ENCODE measurements at regions not wholly inside any gene's neighbourhood (a gene's known extent, or its start where the extent isn't known, plus 50 kb on each side); places are given as distances from the start of the nearest gene placed in this dataset.

DNA sequence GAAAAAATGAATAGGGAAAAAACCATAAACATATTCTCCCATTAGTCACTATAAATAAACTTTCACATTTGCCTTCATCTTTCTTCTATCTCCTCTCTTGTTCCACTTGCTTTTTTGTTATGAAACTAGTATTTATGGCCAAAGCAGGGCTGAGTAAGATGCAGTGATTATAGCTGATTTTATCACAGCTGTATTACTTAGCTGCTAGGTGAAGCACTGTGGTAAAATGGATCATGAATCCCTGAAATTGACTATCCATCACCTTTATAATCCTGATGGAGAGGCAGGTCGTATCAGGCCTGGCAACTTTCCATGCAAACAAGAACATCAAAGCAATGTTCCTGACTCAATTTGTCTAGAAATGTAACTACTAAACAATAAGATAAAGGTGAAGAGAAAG lies 471.6 kb downstream of the TUSC7 start:
- no peak overlapping the region for H3K4me2 ChIP-seq
- TF ChIP-seq EZH2 (IDR thresholded peaks at IDR 0.05; ENCODE audit: low read depth) = no peak
- TF ChIP-seq, protein P1, sequence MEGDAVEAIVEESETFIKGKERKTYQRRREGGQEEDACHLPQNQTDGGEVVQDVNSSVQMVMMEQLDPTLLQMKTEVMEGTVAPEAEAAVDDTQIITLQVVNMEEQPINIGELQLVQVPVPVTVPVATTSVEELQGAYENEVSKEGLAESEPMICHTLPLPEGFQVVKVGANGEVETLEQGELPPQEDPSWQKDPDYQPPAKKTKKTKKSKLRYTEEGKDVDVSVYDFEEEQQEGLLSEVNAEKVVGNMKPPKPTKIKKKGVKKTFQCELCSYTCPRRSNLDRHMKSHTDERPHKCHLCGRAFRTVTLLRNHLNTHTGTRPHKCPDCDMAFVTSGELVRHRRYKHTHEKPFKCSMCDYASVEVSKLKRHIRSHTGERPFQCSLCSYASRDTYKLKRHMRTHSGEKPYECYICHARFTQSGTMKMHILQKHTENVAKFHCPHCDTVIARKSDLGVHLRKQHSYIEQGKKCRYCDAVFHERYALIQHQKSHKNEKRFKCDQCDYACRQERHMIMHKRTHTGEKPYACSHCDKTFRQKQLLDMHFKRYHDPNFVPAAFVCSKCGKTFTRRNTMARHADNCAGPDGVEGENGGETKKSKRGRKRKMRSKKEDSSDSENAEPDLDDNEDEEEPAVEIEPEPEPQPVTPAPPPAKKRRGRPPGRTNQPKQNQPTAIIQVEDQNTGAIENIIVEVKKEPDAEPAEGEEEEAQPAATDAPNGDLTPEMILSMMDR (conservative IDR thresholded peaks at IDR 0.05) = no peak
- no peak overlapping the region for H3K4me3 ChIP-seq
- H3K4me1 ChIP-seq (replicated peaks; ENCODE audit: insufficient read depth) = no peaks in the 10 kb centered on the region
- intact Hi-C loops (cut with micrococcal nuclease; ENCODE audit: unreplicated experiment) = no loop called here
- no peaks in the 10 kb centered on the region for H3K27me3 ChIP-seq (ENCODE audit: insufficient read depth, low read depth)
- H3K9me3 ChIP-seq (ENCODE audit: insufficient read depth, low read depth) = no peaks in the 10 kb centered on the region
- BruUV-seq (replicated peaks) = no TSS peak
- ChIA-PET CTCF (no interaction called here), POLR2A (ENCODE audit: unreplicated experiment) (no interaction called here)
- no peaks in the 10 kb centered on the region for H3K79me2 ChIP-seq (ENCODE audit: low read depth)
- H3K27ac ChIP-seq = no peak overlapping the region
- H3K36me3 ChIP-seq (ENCODE audit: low read depth) = no peaks in the 10 kb centered on the region
- no peak for DNase-seq
- H3K9me2 ChIP-seq (ENCODE audit: insufficient read depth) = no peaks in the 10 kb centered on the region
- no peaks in the 10 kb centered on the region for H3F3A ChIP-seq (ENCODE audit: insufficient read depth, low read depth)
- H4K20me1 ChIP-seq (ENCODE audit: insufficient read depth) = no peaks in the 10 kb centered on the region
- no peak overlapping the region for H2AFZ ChIP-seq

DNA sequence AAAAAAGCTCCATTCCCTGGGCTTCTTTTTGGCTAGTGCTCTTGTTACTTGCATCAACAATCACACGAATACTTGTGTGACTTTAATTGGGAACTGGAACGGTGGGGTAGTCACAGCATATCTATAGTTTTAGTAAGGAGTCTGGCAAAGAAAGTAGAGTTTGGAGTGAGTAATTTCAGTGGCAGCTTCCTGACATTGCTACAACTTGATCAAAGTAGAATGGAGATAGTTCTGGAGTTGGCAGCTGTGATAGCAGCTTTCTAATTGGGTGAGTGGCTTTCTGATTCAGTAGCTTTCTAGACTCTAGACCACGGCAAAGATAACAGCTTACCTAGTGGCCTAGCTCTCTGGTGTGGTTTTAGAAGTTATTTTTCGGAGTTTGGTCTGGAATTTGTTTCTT lies 475.0 kb downstream of the TUSC7 start:
- no TSS peak for BruUV-seq (replicated peaks)
- no peak overlapping the region for H3K27ac ChIP-seq
- TF ChIP-seq, protein P1 (conservative IDR thresholded peaks at IDR 0.05) = no peak
- no peak for TF ChIP-seq EZH2 (IDR thresholded peaks at IDR 0.05; ENCODE audit: low read depth)
- no peak overlapping the region for H2AFZ ChIP-seq
- no peak overlapping the region for H3K4me2 ChIP-seq
- no peaks in the 10 kb centered on the region for H3K36me3 ChIP-seq (ENCODE audit: low read depth)
- no peaks in the 10 kb centered on the region for H3F3A ChIP-seq (ENCODE audit: insufficient read depth, low read depth)
- DNase-seq = no peak
- H3K79me2 ChIP-seq (ENCODE audit: low read depth) = no peaks in the 10 kb centered on the region
- H3K4me3 ChIP-seq = no peak overlapping the region
- ChIA-PET POLR2A (ENCODE audit: unreplicated experiment) (no interaction called here), CTCF (no interaction called here)
- no peaks in the 10 kb centered on the region for H3K9me3 ChIP-seq (ENCODE audit: insufficient read depth, low read depth)
- H3K4me1 ChIP-seq (replicated peaks; ENCODE audit: insufficient read depth) = no peaks in the 10 kb centered on the region
- no peaks in the 10 kb centered on the region for H3K9me2 ChIP-seq (ENCODE audit: insufficient read depth)
- H4K20me1 ChIP-seq (ENCODE audit: insufficient read depth) = no peaks in the 10 kb centered on the region
- H3K27me3 ChIP-seq (ENCODE audit: insufficient read depth, low read depth) = no peaks in the 10 kb centered on the region
- intact Hi-C loops (cut with micrococcal nuclease; ENCODE audit: unreplicated experiment) = no loop called here

DNA sequence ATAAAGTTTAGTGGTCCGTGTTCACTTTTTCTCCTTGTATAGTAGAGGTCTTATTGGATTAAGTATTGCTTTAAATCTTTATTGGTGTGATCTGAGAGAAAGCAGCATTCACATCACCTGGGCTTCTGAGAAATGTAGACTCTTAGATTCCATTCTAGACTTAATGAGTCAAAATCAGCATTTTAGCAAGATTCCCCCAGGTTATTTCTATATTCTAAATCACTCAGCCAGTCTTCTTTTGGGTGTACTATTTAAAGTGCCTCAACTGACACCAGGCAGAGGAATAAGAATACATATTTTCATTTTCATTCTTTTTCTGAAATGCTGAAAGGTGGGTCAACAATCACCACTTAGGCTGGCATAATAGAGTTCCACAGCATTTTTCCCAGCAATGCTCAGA lies 481.7 kb downstream of the TUSC7 start:
- no peak overlapping the region for H3K4me2 ChIP-seq
- intact Hi-C loops (cut with micrococcal nuclease; ENCODE audit: unreplicated experiment) = no loop called here
- no TSS peak for BruUV-seq (replicated peaks)
- H3K36me3 ChIP-seq (ENCODE audit: low read depth) = no peaks in the 10 kb centered on the region
- H3K9me2 ChIP-seq (ENCODE audit: insufficient read depth) = no peaks in the 10 kb centered on the region
- H3K4me3 ChIP-seq = no peak overlapping the region
- TF ChIP-seq EZH2 (IDR thresholded peaks at IDR 0.05; ENCODE audit: low read depth) = no peak
- TF ChIP-seq, protein P1 (conservative IDR thresholded peaks at IDR 0.05) = no peak
- no peak overlapping the region for H3K27ac ChIP-seq
- POLR2A ChIA-PET (ENCODE audit: unreplicated experiment) = no interaction called here
- no peaks in the 10 kb centered on the region for H3K27me3 ChIP-seq (ENCODE audit: insufficient read depth, low read depth)
- no peaks in the 10 kb centered on the region for H3F3A ChIP-seq (ENCODE audit: insufficient read depth, low read depth)
- H4K20me1 ChIP-seq (ENCODE audit: insufficient read depth) = no peaks in the 10 kb centered on the region
- H3K4me1 ChIP-seq (replicated peaks; ENCODE audit: insufficient read depth) = no peaks in the 10 kb centered on the region
- DNase-seq = no peak
- H2AFZ ChIP-seq = no peak overlapping the region
- no peaks in the 10 kb centered on the region for H3K9me3 ChIP-seq (ENCODE audit: insufficient read depth, low read depth)
- H3K79me2 ChIP-seq (ENCODE audit: low read depth) = no peaks in the 10 kb centered on the region
- CTCF ChIA-PET = no interaction called here

Measured in PC-9 (cell line).